Heart right ventricle (tissue), 16 donors: ENCODE measurements at regions not wholly inside any gene's neighbourhood (a gene's known extent, or its start where the extent isn't known, plus 50 kb on each side); places are given as distances from the start of the nearest gene placed in this dataset.
"Not testable (repeated sequence)": the region's sequence is repeated elsewhere in the genome, so short reads cannot be mapped to it uniquely, and the experiment has no call there.

Experiments
- ATAC-seq, 8 donors: fragments of 200-7000 bp; cut with Tn5 transposase; one replicate each; pipeline ENCODE4 v1.9.1; 2020; ENCODE audit warnings: mild to moderate bottlenecking in 8 of 8, moderate library complexity in 8 of 8, moderate number of reproducible peaks in 1 of 8
- DNase-seq, 2 donors: peaks; one replicate each; pipeline ENCODE4 v3.0.0-alpha.2; 2020
- H3K27ac ChIP-seq, 10 donors: fragments of 200-600 bp; sonication (generic) in 2 of 10; one replicate each; pipeline versions ENCODE4 v1.5.0 to v1.8.0; 2020 to 2022; ENCODE audit warnings: mild to moderate bottlenecking in 3 of 10
- H3K27me3 ChIP-seq, 7 donors: fragments of 200-600 bp; one replicate each; pipeline ENCODE4 v1.8.0; 2021 to 2022; ENCODE audit warnings: mild to moderate bottlenecking in 2 of 7
- H3K36me3 ChIP-seq, 9 donors: fragments of 200-600 bp; sonication (generic) in 1 of 9; one replicate each; pipeline versions ENCODE4 v1.5.0 to v1.8.0; 2020 to 2022; ENCODE audit warnings: mild to moderate bottlenecking in 2 of 9
- H3K4me1 ChIP-seq, 9 donors: fragments of 200-600 bp; sonication (generic) in 1 of 9; one replicate each; pipeline versions ENCODE4 v1.5.0 to v1.8.0; 2020 to 2022; ENCODE audit warnings: mild to moderate bottlenecking in 4 of 9
- H3K4me3 ChIP-seq, 10 donors: fragments of 200-600 bp; sonication (generic) in 2 of 10; one replicate each; pipeline versions ENCODE4 v1.5.0 to v1.8.0; 2020 to 2022; ENCODE audit warnings: mild to moderate bottlenecking in 7 of 10, moderate library complexity in 2 of 10
- H3K9me3 ChIP-seq, 11 donors: fragments of 200-600 bp in 10 of 11; sonication (generic) in 2 of 11; one replicate each; pipeline versions ENCODE4 v1.5.0 to v1.8.0; 2013 to 2022; ENCODE audit warnings: mild to moderate bottlenecking in 2 of 11, control low read depth in 1 of 11, moderate library complexity in 1 of 11
- WGBS, 2 donors: extraction: QIAGEN DNeasy Blood & Tissue Kit; methylation state at CpG; one replicate each; pipeline ENCODE4 v1.1.7; 2013; ENCODE audit warnings: inconsistent platforms in 1 of 2; 5-methylcytosine and 5-hydroxymethylcytosine counted together
- intact Hi-C, 10 donors: fragments of 100-400 bp; cut with DNase I; formaldehyde crosslinking; loops; one replicate each; pipeline versions ENCODE4 v1.11.1 to v1.14.2; 2022
- TF ChIP-seq, protein P1 (sequence below), 9 donors: fragments of 200-600 bp; sonication (generic) in 2 of 9; IDR thresholded peaks; one replicate each; pipeline versions ENCODE4 v1.5.0 to v1.8.0; 2021 to 2022; ENCODE audit warnings: antibody characterized with exemption in 9 of 9, mild to moderate bottlenecking in 5 of 9, moderate library complexity in 1 of 9
- donor health status: Arrhythmogenic right ventricular cardiomyopathy.
- donor health status: ischemic (EF 13 %, LVEDD 7.1; RV severe dilation, severe dysfunction).
- donor health status: healthy with polysubstance abuse.
- donor health status: DM: no; HTN: yes; CAD: no.
- donor health status: DM: no; HTN: no; CAD: no.
- donor health status: ischemic (EF 25% LVEDD 6.9; RV normal size, moderate dysfunction).
- donor health status: ischemic (EF 25% LVEDD 5.7; RV mildly dilated, moderate dysfunction).
- donor health status: healthy.
- donor health status: DM: yes; HTN: yes; CAD: no.
- donor health status: Ischemic cardiomyopathy.
- donor health status: ischemic (EF 35%, LVEDD 5.7; RV mildly dilated, moderate dysfunction).
- donor health status: nonischemic (EF 11% LVEDD 7.7; RV severe dilation, severe dysfunction).
- donor health status: DM: yes; HTN: yes; CAD: no.
- donor health status: PGD.
- donor health status: ischemic (EF 29% LVEDD 5.4; RV normal size, mild dysfunction).
- donor health status: nonischemic (EF 23%, LVEDD 6.1; RV moderate dilation, normal function).

DNA sequence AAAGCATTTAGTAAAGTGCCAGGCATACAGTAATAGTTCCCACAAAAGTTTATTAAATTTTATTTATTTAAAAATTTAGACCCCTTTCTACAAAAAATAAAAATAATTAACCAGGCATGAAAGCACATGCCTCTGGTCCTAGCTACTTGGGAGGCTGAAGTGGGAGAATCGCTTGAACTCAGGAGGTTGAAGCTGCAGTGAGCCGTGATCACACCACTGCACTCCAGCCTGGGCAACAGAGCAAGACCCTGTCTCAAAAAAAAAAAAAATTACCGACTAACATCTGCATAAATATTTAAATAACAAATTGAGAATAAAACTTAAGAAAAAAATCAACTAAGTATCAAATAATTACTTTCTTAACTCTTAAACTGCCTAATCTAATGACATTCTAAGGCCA lies 64.3 kb upstream of the TRIM24 start:
- intact Hi-C loops, result no loop called here

DNA sequence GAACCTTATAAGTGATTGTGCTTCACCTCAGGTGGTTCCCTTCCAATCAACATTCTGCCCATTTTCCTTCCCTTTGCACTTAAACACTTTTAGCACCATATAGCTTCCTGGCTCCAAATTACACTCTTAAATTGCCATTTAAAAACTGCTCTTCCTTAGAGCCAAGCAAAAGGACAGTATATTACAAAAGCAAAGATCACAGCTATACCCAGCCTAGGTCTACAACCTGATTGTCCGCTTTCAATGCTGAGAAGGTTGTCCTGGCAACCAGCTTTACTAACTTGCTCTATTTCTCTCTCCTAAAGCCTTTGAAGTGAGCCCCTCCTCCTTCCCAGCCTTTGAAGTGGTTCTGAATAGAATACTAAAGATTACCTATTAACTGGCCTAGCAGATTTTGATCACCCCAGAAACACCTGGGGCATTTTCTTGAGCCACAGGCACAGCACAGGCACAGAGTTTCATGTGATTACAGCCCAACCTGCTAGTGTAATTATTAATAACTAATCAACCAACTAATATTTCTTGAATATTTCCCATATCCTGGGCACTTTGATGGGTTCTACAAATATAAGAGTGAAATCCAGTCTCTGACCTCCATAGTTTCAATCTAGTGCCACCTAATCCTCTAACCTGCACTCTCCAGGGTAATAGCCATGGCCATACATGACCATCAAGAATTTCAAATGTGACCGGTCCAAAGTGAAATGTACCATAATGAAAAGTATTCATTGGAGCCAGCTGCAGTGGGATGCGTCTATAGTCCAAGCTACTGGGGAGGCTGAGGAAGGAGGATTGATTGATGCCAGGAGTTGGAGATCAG lies 63.6 kb upstream of the TRIM24 start:
- TF ChIP-seq, protein P1, sequence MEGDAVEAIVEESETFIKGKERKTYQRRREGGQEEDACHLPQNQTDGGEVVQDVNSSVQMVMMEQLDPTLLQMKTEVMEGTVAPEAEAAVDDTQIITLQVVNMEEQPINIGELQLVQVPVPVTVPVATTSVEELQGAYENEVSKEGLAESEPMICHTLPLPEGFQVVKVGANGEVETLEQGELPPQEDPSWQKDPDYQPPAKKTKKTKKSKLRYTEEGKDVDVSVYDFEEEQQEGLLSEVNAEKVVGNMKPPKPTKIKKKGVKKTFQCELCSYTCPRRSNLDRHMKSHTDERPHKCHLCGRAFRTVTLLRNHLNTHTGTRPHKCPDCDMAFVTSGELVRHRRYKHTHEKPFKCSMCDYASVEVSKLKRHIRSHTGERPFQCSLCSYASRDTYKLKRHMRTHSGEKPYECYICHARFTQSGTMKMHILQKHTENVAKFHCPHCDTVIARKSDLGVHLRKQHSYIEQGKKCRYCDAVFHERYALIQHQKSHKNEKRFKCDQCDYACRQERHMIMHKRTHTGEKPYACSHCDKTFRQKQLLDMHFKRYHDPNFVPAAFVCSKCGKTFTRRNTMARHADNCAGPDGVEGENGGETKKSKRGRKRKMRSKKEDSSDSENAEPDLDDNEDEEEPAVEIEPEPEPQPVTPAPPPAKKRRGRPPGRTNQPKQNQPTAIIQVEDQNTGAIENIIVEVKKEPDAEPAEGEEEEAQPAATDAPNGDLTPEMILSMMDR (IDR thresholded peaks at IDR 0.05), result no peak
- Histone ChIP-seq H3K4me3 (no peak overlapping the region), H3K9me3 (no peaks in the 10 kb centered on the region), H3K27me3 (no peaks in the 10 kb centered on the region), H3K4me1 (no peaks in the 10 kb centered on the region), H3K27ac (no peak overlapping the region), H3K36me3 (no peaks in the 10 kb centered on the region)
- ATAC-seq (no peak), DNase-seq (no peak)
- intact Hi-C loops, result no loop called here
- 92 to 96% methylated on average over 3 of the region's 3 CpGs for WGBS, 2 donors

More for the DNA sequence above, 64.3 kb upstream of the TRIM24 start:
- H3K4me3 ChIP-seq, result no peak overlapping the region
- TF ChIP-seq, protein P1 (IDR thresholded peaks at IDR 0.05), result no peak
- DNase-seq (no peak), ATAC-seq (no peak)
- H3K27me3 ChIP-seq, result no peaks in the 10 kb centered on the region
- no peaks in the 10 kb centered on the region for H3K36me3 ChIP-seq
- H3K27ac ChIP-seq, result no peak overlapping the region
- no peaks in the 10 kb centered on the region for H3K9me3 ChIP-seq
- 62 to 64% methylated on average over 3 of the region's 3 CpGs for WGBS, 2 donors
- H3K4me1 ChIP-seq, result no peaks in the 10 kb centered on the region

DNA sequence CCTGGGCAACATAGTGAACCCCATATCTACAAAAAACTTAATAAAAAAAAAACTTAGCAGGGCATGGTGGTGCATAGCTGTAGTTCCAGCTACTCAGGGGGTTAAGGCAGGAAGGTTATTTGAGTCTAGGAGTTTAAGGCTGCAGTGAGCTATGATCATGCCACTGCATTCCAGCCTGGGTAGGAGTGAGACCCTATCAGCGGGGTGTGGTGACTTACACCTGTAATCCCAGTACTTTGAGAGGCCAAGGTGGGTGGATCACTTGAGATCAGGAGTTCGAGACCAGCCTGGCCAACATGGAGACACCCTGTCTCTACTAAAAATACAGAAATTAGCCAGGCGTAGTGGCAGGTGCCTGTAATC lies 63.0 kb upstream of the TRIM24 start:
- 94 to 96% methylated on average over 3 of the region's 3 CpGs for WGBS, 2 donors
- H3K36me3 ChIP-seq, ATAC-seq, intact Hi-C loops, H3K27me3 ChIP-seq, DNase-seq, H3K9me3 ChIP-seq, H3K27ac ChIP-seq, H3K4me1 ChIP-seq, H3K4me3 ChIP-seq: not testable (repeated sequence)

DNA sequence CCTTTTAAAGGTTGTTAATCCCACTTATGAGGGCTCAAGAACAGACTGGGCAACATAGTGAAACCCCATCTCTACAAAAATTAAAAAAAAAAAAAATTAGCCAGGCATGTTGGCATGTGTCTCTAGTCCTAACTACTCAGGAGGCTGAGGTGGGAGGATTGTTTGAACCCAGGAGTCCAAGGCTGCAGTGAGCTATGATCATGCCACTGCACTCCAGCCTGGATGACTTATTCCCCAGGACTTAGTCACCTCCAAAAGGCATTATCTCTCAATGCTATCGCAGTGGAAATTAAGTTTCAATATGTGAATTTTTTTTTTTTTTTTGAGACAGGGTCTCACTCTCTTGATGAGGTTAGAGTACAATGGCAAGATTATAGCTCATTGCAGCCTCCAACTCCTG lies 61.2 kb upstream of the TRIM24 start:
- no peak for ATAC-seq
- Histone ChIP-seq H3K36me3 (no peaks in the 10 kb centered on the region), H3K9me3 (no peaks in the 10 kb centered on the region), H3K4me3 (no peak overlapping the region), H3K4me1 (no peaks in the 10 kb centered on the region), H3K27ac (no peak overlapping the region), H3K27me3 (no peaks in the 10 kb centered on the region)
- intact Hi-C loops, result no loop called here
- WGBS, 2 donors, result 41 to 88% methylated on average over 1 of the region's 1 CpG
- TF ChIP-seq, protein P1 (IDR thresholded peaks at IDR 0.05), result no peak
- no peak for DNase-seq

DNA sequence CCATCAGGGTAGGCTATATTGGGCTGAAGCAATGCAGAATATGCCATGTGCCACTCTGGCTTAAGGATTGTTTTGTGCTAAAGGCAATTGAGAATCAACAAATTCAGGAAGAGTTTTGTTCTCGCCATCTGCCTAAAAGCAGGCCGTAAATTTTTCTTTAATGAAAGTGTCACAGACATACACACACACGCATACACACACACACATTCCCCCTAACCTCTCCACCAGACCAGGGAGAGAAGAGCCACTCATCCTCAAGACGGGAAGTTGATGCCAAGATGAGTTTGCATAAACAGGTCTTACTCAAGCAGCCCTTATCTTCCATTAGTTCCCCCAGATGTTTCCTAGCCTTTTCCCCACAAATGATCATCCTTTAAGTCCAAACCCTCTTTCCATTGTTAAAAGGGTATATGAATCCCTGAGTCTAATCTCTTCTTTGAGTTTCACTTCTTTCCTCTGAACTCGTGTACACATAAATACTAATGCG lies 59.6 kb upstream of the TRIM24 start:
- H3K27me3 ChIP-seq, result no peaks in the 10 kb centered on the region
- intact Hi-C loops, result no loop called here
- DNase-seq (no peak), ATAC-seq (no peak)
- 72% methylated on average over 6 of the region's 6 CpGs for WGBS, 2 donors
- TF ChIP-seq, protein P1 (IDR thresholded peaks at IDR 0.05), result no peak
- no peaks in the 10 kb centered on the region for H3K9me3 ChIP-seq
- no peaks in the 10 kb centered on the region for H3K36me3 ChIP-seq
- no peak overlapping the region for H3K27ac ChIP-seq
- no peaks in the 10 kb centered on the region for H3K4me1 ChIP-seq
- no peak overlapping the region for H3K4me3 ChIP-seq
